Keratinocyte (primary cell): ENCODE measurements at regions not wholly inside any gene's neighbourhood (a gene's known extent, or its start where the extent isn't known, plus 50 kb on each side); places are given as distances from the start of the nearest gene placed in this dataset.

Experiments used
- EZH2 ChIP-seq: IDR thresholded peaks from one replicate; pipeline ENCODE4 v1.6.1; 2012; ENCODE audit warnings: inconsistent platforms, mild to moderate bottlenecking, low read length, moderate library complexity
- TF ChIP-seq, protein P1 (sequence below), 3 experiments: IDR thresholded peaks in 1 of 3; conservative IDR thresholded peaks in 1 of 3; optimal IDR thresholded peaks in 1 of 3; 2 replicates in 2 of 3; 3 replicates in 1 of 3; pipeline versions ENCODE3 to v1.5.1; 2011; ENCODE audit warnings: low read length in 3 of 3, mild to moderate bottlenecking in 3 of 3, moderate library complexity in 2 of 3, control low read depth in 1 of 3, inconsistent platforms in 1 of 3; ENCODE audit not compliant: insufficient read depth in 2 of 3; ENCODE audit errors: extremely low read depth in 1 of 3

DNA sequence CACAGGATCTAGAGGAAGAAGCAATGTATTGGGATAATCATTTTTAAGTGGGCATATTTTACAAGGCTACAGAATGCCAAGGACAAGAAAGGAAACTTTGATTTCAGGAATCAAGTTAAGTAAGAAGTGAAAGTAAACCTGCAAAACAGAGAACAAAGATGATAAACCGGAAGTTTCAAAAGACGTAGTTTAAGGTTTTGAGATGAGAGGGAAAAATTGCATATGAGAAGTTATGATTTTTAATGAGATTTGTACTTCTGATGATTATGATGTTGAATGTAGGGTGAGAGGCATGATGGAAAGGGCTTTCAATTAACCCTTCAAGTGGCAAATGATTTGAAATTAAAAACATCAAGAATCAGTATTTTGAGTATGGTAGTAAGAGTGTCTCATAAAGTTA is 134.9 kb downstream of the CAPZA3 start:
- TF ChIP-seq, protein P1, sequence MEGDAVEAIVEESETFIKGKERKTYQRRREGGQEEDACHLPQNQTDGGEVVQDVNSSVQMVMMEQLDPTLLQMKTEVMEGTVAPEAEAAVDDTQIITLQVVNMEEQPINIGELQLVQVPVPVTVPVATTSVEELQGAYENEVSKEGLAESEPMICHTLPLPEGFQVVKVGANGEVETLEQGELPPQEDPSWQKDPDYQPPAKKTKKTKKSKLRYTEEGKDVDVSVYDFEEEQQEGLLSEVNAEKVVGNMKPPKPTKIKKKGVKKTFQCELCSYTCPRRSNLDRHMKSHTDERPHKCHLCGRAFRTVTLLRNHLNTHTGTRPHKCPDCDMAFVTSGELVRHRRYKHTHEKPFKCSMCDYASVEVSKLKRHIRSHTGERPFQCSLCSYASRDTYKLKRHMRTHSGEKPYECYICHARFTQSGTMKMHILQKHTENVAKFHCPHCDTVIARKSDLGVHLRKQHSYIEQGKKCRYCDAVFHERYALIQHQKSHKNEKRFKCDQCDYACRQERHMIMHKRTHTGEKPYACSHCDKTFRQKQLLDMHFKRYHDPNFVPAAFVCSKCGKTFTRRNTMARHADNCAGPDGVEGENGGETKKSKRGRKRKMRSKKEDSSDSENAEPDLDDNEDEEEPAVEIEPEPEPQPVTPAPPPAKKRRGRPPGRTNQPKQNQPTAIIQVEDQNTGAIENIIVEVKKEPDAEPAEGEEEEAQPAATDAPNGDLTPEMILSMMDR (optimal IDR thresholded peaks at IDR 0.05 in 1 of 3, IDR thresholded peaks at IDR 0.05 in 1 of 3, conservative IDR thresholded peaks at IDR 0.05 in 1 of 3; ENCODE audit: extremely low read depth in 1 of 3, insufficient read depth in 2 of 3, low read length in 3 of 3): no peak
- no peak for TF ChIP-seq EZH2
